CD4-positive, alpha-beta T cell (primary cell): ENCODE measurements at regions not wholly inside any gene's neighbourhood (a gene's known extent, or its start where the extent isn't known, plus 50 kb on each side); places are given as distances from the start of the nearest gene placed in this dataset.

Experiments
- ATAC-seq: fragments of 200-7000 bp; cut with Tn5 transposase; one replicate; pipeline ENCODE4 v1.10.0; 2022; ENCODE audit warnings: mild to moderate bottlenecking; ENCODE audit not compliant: poor library complexity
- CTCF ChIA-PET: fragments of 350-600 bp; sonication (Branson Sonifier 250); formaldehyde crosslinking; loops from one replicate; lab custom pipeline; 2021; ENCODE audit warnings: antibody characterized with exemption, inconsistent platforms; lab: Charles Lee
- POLR2A ChIA-PET: fragments of 350-600 bp; sonication (Branson Sonifier 250); formaldehyde crosslinking; loops from one replicate; lab custom pipeline; 2021; ENCODE audit warnings: antibody characterized with exemption, inconsistent platforms; lab: Charles Lee
- DNase-seq, 14 experiments: peaks; one replicate each; pipeline ENCODE4 v3.0.0-alpha.2; 2013 to 2020; ENCODE audit warnings: mixed read lengths in 2 of 14
- H3K27ac ChIP-seq, 2 donors: one replicate each; pipeline versions ENCODE4 v1.5.1 to v1.7.0; 2013; ENCODE audit warnings: low read length in 2 of 2, low read depth in 1 of 2, mild to moderate bottlenecking in 1 of 2
- H3K27me3 ChIP-seq, 2 experiments: 1 replicate in 1 of 2; 2 replicates in 1 of 2; pipeline versions ENCODE4 v1.6.1 to v1.7.0; 2013; ENCODE audit warnings: low read length in 2 of 2, control low read depth in 1 of 2, mild to moderate bottlenecking in 1 of 2, moderate library complexity in 1 of 2; ENCODE audit not compliant: insufficient read depth in 2 of 2, control insufficient read depth in 1 of 2
- H3K36me3 ChIP-seq: one replicate; pipeline ENCODE4 v1.6.1; 2013; ENCODE audit warnings: low read length, control low read depth; ENCODE audit not compliant: insufficient read depth
- H3K4me1 ChIP-seq: one replicate; pipeline ENCODE4 v1.6.1; 2013; ENCODE audit warnings: low read length, control low read depth; ENCODE audit not compliant: insufficient read depth
- H3K4me3 ChIP-seq: one replicate; pipeline ENCODE4 v1.5.1; 2013; ENCODE audit warnings: mild to moderate bottlenecking, low read length, moderate library complexity
- H3K9me3 ChIP-seq, 2 experiments: 1 replicate in 1 of 2; 2 replicates in 1 of 2; pipeline versions ENCODE4 v1.6.1 to v1.7.0; 2013; ENCODE audit warnings: low read length in 2 of 2, mild to moderate bottlenecking in 2 of 2, control low read depth in 1 of 2, moderate library complexity in 1 of 2; ENCODE audit not compliant: control insufficient read depth in 1 of 2, insufficient read depth in 1 of 2
- H3K27ac Mint-ChIP-seq: one replicate; pipeline ENCODE4 v1.8.0; 2020; ENCODE audit warnings: mixed read lengths
- H3K27me3 Mint-ChIP-seq: one replicate; pipeline ENCODE4 v1.8.0; 2021; ENCODE audit warnings: mixed read lengths
- H3K36me3 Mint-ChIP-seq: one replicate; pipeline ENCODE4 v1.8.0; 2021; ENCODE audit warnings: low read depth, mixed read lengths
- H3K4me1 Mint-ChIP-seq: one replicate; pipeline ENCODE4 v1.8.0; 2021; ENCODE audit warnings: low read depth, mixed read lengths
- H3K4me3 Mint-ChIP-seq: one replicate; pipeline ENCODE4 v1.8.0; 2020; ENCODE audit warnings: mild to moderate bottlenecking, mixed read lengths
- H3K9me3 Mint-ChIP-seq: one replicate; pipeline ENCODE4 v1.8.0; 2020; ENCODE audit warnings: mixed read lengths
- CTCF ChIP-seq: fragments of 200-600 bp; IDR thresholded peaks from one replicate; pipeline ENCODE4 v1.8.0; 2022; ENCODE audit warnings: antibody characterized with exemption, mild to moderate bottlenecking
- intact Hi-C, 2 experiments: fragments of 100-400 bp; cut with DNase I in 1 of 2; cut with micrococcal nuclease in 1 of 2; formaldehyde crosslinking; loops; one replicate each; pipeline versions ENCODE4 v1.15.1 to v1.9.0; 2023 to 2025; cut with DNase I, micrococcal nuclease

DNA sequence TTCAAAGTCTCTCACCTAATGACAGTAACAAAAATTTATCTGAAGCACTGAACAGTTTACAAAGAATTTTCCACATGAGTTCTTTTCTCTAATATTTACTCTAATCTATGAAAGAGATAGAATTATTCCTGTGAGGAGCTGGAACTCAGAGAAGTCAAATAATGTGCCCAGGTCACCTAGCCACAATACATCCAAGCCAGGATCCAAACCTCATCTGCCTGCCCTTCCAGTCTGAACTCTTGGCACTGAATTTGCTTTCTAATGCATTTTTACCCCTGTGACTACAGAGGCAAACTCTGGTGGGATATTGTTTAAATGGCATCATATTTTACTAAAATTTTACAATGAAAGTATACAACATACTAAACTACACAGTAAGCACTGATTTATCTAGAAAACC is 191.4 kb upstream of the RORA start:
- CTCF ChIA-PET: no interaction called here
- Histone ChIP-seq H3K36me3 (no peaks in the 10 kb centered on the region), H3K4me3 (no peak overlapping the region), H3K27me3 (peaks cover 0 to 6% of the 10 kb centered on the region in 2 experiments), H3K27ac (no peak overlapping the region), H3K4me1 (no peaks in the 10 kb centered on the region), H3K9me3 (no peaks in the 10 kb centered on the region)
- no peak for TF ChIP-seq CTCF
- no peaks in the 10 kb centered on the region for H3K36me3 Mint-ChIP-seq
- no peaks in the 10 kb centered on the region for H3K4me1 Mint-ChIP-seq
- H3K4me3 Mint-ChIP-seq: no peak overlapping the region
- H3K27ac Mint-ChIP-seq: no peak overlapping the region
- POLR2A ChIA-PET: no interaction called here
- ATAC-seq (no peak), DNase-seq (no peak)
- intact Hi-C loops: no loop called here
- H3K9me3 Mint-ChIP-seq: no peaks in the 10 kb centered on the region
- H3K27me3 Mint-ChIP-seq: peaks cover 15% of the 10 kb centered on the region

- DNase-seq: no peak
- no peak for TF ChIP-seq CTCF
- CTCF ChIA-PET: no interaction called here
- no peaks in the 10 kb centered on the region for H3K9me3 Mint-ChIP-seq
- Histone ChIP-seq H3K9me3 (no peaks in the 10 kb centered on the region), H3K36me3 (no peaks in the 10 kb centered on the region), H3K27ac (no peak overlapping the region), H3K4me3 (no peak overlapping the region), H3K27me3 (peaks cover 0 to 7% of the 10 kb centered on the region in 2 experiments), H3K4me1 (no peaks in the 10 kb centered on the region)
- ATAC-seq: no peak
- H3K27ac Mint-ChIP-seq: no peak overlapping the region
- peaks cover 23% of the 10 kb centered on the region for H3K27me3 Mint-ChIP-seq
- intact Hi-C loops: no loop called here
- H3K4me1 Mint-ChIP-seq: no peaks in the 10 kb centered on the region
- H3K36me3 Mint-ChIP-seq: no peaks in the 10 kb centered on the region
- no peak overlapping the region for H3K4me3 Mint-ChIP-seq
- POLR2A ChIA-PET: no interaction called here
These were observed 186.6 kb upstream of the RORA start for GRCh38 chr15:61415617-61416120.

DNA sequence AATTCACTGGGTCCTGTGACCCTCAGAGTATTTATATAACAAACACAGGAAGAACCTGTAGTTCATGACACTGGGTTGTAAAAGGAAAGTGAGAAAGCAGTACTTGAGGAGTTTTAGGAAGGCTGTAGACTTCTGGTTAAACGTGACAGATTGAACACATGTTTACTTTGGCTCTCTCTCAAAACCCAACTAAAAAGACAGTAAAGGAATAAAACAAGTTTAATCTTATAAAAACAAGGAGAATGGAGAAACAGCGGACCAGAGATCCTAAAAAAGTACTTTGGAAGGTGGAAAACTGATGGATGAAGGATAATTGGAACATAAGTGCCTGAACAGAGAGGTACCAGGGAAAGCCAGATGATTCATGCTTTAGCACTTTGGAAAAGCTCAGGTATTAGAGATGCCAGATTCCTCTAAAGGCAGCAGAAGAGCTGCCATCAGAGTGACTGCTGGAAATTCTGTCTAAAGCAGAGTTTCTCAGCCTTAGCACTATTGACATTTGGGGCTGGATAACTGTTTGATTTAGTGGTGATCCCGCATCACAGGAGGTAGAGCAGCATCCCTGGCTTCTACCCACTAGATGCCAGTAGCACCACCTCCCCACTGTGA is 182.9 kb upstream of the RORA start:
- Histone ChIP-seq H3K36me3 (no peaks in the 10 kb centered on the region), H3K27me3 (peaks cover 0 to 10% of the 10 kb centered on the region in 2 experiments), H3K4me1 (no peaks in the 10 kb centered on the region), H3K9me3 (no peaks in the 10 kb centered on the region), H3K27ac (no peak overlapping the region), H3K4me3 (no peak overlapping the region)
- H3K36me3 Mint-ChIP-seq: no peaks in the 10 kb centered on the region
- no peak overlapping the region for H3K4me3 Mint-ChIP-seq
- H3K9me3 Mint-ChIP-seq: no peaks in the 10 kb centered on the region
- intact Hi-C loops: no loop called here
- CTCF ChIA-PET: no interaction called here
- ATAC-seq (no peak), DNase-seq (no peak)
- no peak for TF ChIP-seq CTCF
- POLR2A ChIA-PET: no interaction called here
- H3K27ac Mint-ChIP-seq: no peak overlapping the region
- peaks cover 43% of the 10 kb centered on the region for H3K27me3 Mint-ChIP-seq
- H3K4me1 Mint-ChIP-seq: no peaks in the 10 kb centered on the region
